Activated CD8-positive, alpha-beta T cell treated with anti-CD3 and anti-CD28 coated beads for 36 hours (primary cell): ENCODE measurements at regions not wholly inside any gene's neighbourhood (a gene's known extent, or its start where the extent isn't known, plus 50 kb on each side); places are given as distances from the start of the nearest gene placed in this dataset.

Experiments
- ATAC-seq: fragments of 200-7000 bp; cut with Tn5 transposase; one replicate; pipeline ENCODE4 v1.10.0; 2021; ENCODE audit warnings: mild to moderate bottlenecking, moderate library complexity
- CTCF ChIA-PET: fragments of 350-600 bp; sonication (Branson Sonifier 250); formaldehyde crosslinking; loops from one replicate; lab custom pipeline; 2021; ENCODE audit warnings: antibody characterized with exemption; lab: Charles Lee
- POLR2A ChIA-PET: fragments of 350-600 bp; sonication (Branson Sonifier 250); formaldehyde crosslinking; loops from one replicate; lab custom pipeline; 2021; ENCODE audit warnings: antibody characterized with exemption; lab: Charles Lee
- DNase-seq: peaks from one replicate; pipeline ENCODE4 v3.0.0-alpha.2; 2020
- H3K27ac Mint-ChIP-seq: one replicate; pipeline ENCODE4 v1.8.0; 2021; ENCODE audit warnings: mild to moderate bottlenecking, mixed read lengths
- H3K27me3 Mint-ChIP-seq: one replicate; pipeline ENCODE4 v1.8.0; 2021; ENCODE audit warnings: mixed read lengths
- H3K36me3 Mint-ChIP-seq: one replicate; pipeline ENCODE4 v1.8.0; 2021; ENCODE audit warnings: low read depth, mixed read lengths
- H3K4me1 Mint-ChIP-seq: one replicate; pipeline ENCODE4 v1.8.0; 2021; ENCODE audit warnings: low read depth, mixed read lengths
- H3K4me3 Mint-ChIP-seq: one replicate; pipeline ENCODE4 v1.8.0; 2021; ENCODE audit warnings: mild to moderate bottlenecking, moderate library complexity, mixed read lengths
- H3K9me3 Mint-ChIP-seq: one replicate; pipeline ENCODE4 v1.8.0; 2021; ENCODE audit warnings: mixed read lengths
- CTCF ChIP-seq: fragments of 200-600 bp; IDR thresholded peaks from one replicate; pipeline ENCODE4 v1.8.0; 2022; ENCODE audit warnings: antibody characterized with exemption, mild to moderate bottlenecking
- intact Hi-C: fragments of 100-400 bp; cut with micrococcal nuclease; formaldehyde crosslinking; loops from one replicate; pipeline ENCODE4 v1.10.0; 2022

- H3K27me3 Mint-ChIP-seq, result no peaks in the 10 kb centered on the region
- no peak overlapping the region for H3K27ac Mint-ChIP-seq
- H3K9me3 Mint-ChIP-seq, result peaks cover 2% of the 10 kb centered on the region
- ATAC-seq (no peak), DNase-seq (no peak)
- ChIA-PET CTCF (no interaction called here), POLR2A (no interaction called here)
- H3K36me3 Mint-ChIP-seq, result no peaks in the 10 kb centered on the region
- H3K4me1 Mint-ChIP-seq, result no peaks in the 10 kb centered on the region
- H3K4me3 Mint-ChIP-seq, result no peak overlapping the region
- intact Hi-C loops, result no loop called here
- no peak for TF ChIP-seq CTCF
Observed at GRCh38 chr3:76551739-76552138, 488.2 kb upstream of the ROBO2 start.

GRCh38 chr3:76552653-76553052, 487.2 kb upstream of the ROBO2 start:
- H3K36me3 Mint-ChIP-seq, result no peaks in the 10 kb centered on the region
- H3K27me3 Mint-ChIP-seq, result no peaks in the 10 kb centered on the region
- DNase-seq (no peak), ATAC-seq (no peak)
- H3K27ac Mint-ChIP-seq, result no peak overlapping the region
- intact Hi-C loops, result no loop called here
- H3K4me3 Mint-ChIP-seq, result no peak overlapping the region
- POLR2A ChIA-PET, result no interaction called here
- no peak for TF ChIP-seq CTCF
- CTCF ChIA-PET, result no interaction called here
- no peaks in the 10 kb centered on the region for H3K4me1 Mint-ChIP-seq
- H3K9me3 Mint-ChIP-seq, result peaks cover 2% of the 10 kb centered on the region

GRCh38 chr3:76554707-76555106, 485.2 kb upstream of the ROBO2 start:
- POLR2A ChIA-PET, result no interaction called here

GRCh38 chr3:76561494-76562236, 478.2 kb upstream of the ROBO2 start:
- no peak for ATAC-seq
- POLR2A ChIA-PET, result no interaction called here
- H3K36me3 Mint-ChIP-seq, result no peaks in the 10 kb centered on the region
- DNase-seq, result no peak
- peaks cover 6% of the 10 kb centered on the region for H3K9me3 Mint-ChIP-seq
- H3K4me1 Mint-ChIP-seq, result no peaks in the 10 kb centered on the region
- no peak overlapping the region for H3K27ac Mint-ChIP-seq
- H3K4me3 Mint-ChIP-seq, result no peak overlapping the region
- no peaks in the 10 kb centered on the region for H3K27me3 Mint-ChIP-seq
- CTCF ChIA-PET, result no interaction called here
- intact Hi-C loops, result no loop called here
- no peak for TF ChIP-seq CTCF

More at GRCh38 chr3:76554707-76555106, 485.2 kb upstream of the ROBO2 start:
- H3K9me3 Mint-ChIP-seq, result peaks cover 2% of the 10 kb centered on the region
- CTCF ChIA-PET, result no interaction called here
- DNase-seq, result no peak
- no peak for TF ChIP-seq CTCF
- no peaks in the 10 kb centered on the region for H3K27me3 Mint-ChIP-seq
- H3K4me3 Mint-ChIP-seq, result no peak overlapping the region
- H3K36me3 Mint-ChIP-seq, result no peaks in the 10 kb centered on the region
- intact Hi-C loops, result no loop called here
- H3K4me1 Mint-ChIP-seq, result no peaks in the 10 kb centered on the region
- no peak for ATAC-seq
- no peak overlapping the region for H3K27ac Mint-ChIP-seq

- Mint-ChIP-seq H3K4me1 (no peaks in the 10 kb centered on the region), H3K27ac (no peak overlapping the region), H3K36me3 (no peaks in the 10 kb centered on the region), H3K27me3 (no peaks in the 10 kb centered on the region), H3K4me3 (no peak overlapping the region), H3K9me3 (peaks cover 9% of the 10 kb centered on the region)
- ATAC-seq (no peak), DNase-seq (no peak)
- intact Hi-C loops, result no loop called here
- TF ChIP-seq CTCF, result no peak
- POLR2A ChIA-PET, result no interaction called here
- CTCF ChIA-PET, result no interaction called here
Observed at GRCh38 chr3:76565496-76566210, 474.2 kb upstream of the ROBO2 start.
